Testis (tissue), 2 donors: ENCODE measurements at regions not wholly inside any gene's neighbourhood (a gene's known extent, or its start where the extent isn't known, plus 50 kb on each side); places are given as distances from the start of the nearest gene placed in this dataset.

Source experiments
- DNase-seq: peaks from one replicate; pipeline ENCODE4 v3.0.0-alpha.2; 2019
- H3K27ac ChIP-seq, 2 donors: fragments of 200-600 bp; sonication (generic); one replicate each; pipeline ENCODE4 v1.5.1; 2019
- H3K27me3 ChIP-seq: fragments of 200-600 bp; sonication (generic); one replicate; pipeline ENCODE4 v1.5.1; 2019
- H3K36me3 ChIP-seq: fragments of 200-600 bp; sonication (generic); one replicate; pipeline ENCODE4 v1.5.1; 2017; ENCODE audit warnings: low read depth; ENCODE audit errors: missing control alignments
- H3K4me1 ChIP-seq: fragments of 200-600 bp; sonication (generic); one replicate; pipeline ENCODE4 v1.5.1; 2019
- H3K4me3 ChIP-seq, 2 donors: fragments of 200-600 bp; sonication (generic); one replicate each; pipeline ENCODE4 v1.5.1; 2017 to 2019
- H3K9me3 ChIP-seq: fragments of 200-600 bp; sonication (generic); one replicate; pipeline ENCODE4 v1.5.1; 2017
- POLR2A ChIP-seq: fragments of 450-650 bp; IDR thresholded peaks from one replicate; pipeline ENCODE4 v1.6.1; 2017; ENCODE audit warnings: antibody characterized with exemption, mild to moderate bottlenecking, moderate library complexity
- WGBS, 2 donors: methylation state at CpG; one replicate each; pipeline ENCODE4 v1.1.5; 2018; 5-methylcytosine and 5-hydroxymethylcytosine counted together
- intact Hi-C: fragments of 100-400 bp; cut with DNase I; formaldehyde crosslinking; loops from one replicate; pipeline ENCODE4 v1.15.1; 2023; ENCODE audit warnings: low total_unique reads
- TF ChIP-seq, protein P1 (sequence below), 3 experiments: fragments of 450-650 bp in 2 of 3; fragments of 200-600 bp in 1 of 3; sonication (generic) in 1 of 3; IDR thresholded peaks; one replicate each; pipeline ENCODE4 v1.5.1; 2016 to 2019; ENCODE audit warnings: antibody characterized with exemption in 3 of 3, mild to moderate bottlenecking in 2 of 3, moderate library complexity in 1 of 3

DNA sequence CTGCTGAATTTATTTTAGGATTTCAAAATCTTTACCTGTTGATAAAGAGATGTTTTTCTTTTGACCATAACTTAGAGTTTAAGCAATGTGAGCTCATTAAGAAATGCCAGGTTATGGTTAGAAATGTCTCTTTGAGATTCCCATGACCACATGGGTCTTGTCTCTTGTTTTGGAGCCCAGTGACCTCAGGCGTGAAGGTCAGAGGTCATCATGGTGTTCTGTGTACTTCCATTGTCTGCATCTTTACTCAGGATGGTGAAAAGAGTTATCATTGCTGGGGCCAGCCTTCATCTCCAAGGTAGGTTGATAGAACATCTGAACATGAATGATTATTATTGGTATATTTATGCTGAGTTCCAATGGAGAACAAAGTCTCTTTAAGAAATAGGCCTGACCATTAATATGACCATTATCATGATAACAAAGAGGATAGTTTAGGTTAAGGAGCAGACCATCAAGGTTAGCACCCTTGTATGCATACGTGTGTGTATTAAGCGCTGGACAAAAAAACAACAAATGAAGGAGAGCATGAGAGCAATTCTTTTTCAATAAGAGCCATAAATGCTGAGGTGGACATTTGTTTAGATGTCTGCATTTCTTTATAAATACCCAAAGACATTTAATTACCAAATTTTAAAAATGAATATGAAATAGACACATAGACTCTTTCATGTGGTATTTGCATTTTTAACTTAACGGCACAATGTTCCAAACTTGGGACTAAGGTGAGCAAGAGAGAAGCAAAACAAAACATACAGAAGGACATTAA, 120.6 kb upstream of the PAQR3 start:
- DNase-seq = no peak
- H3K4me3 ChIP-seq = no peak overlapping the region
- intact Hi-C loops = no loop called here
- no peak for TF ChIP-seq POLR2A
- TF ChIP-seq, protein P1, sequence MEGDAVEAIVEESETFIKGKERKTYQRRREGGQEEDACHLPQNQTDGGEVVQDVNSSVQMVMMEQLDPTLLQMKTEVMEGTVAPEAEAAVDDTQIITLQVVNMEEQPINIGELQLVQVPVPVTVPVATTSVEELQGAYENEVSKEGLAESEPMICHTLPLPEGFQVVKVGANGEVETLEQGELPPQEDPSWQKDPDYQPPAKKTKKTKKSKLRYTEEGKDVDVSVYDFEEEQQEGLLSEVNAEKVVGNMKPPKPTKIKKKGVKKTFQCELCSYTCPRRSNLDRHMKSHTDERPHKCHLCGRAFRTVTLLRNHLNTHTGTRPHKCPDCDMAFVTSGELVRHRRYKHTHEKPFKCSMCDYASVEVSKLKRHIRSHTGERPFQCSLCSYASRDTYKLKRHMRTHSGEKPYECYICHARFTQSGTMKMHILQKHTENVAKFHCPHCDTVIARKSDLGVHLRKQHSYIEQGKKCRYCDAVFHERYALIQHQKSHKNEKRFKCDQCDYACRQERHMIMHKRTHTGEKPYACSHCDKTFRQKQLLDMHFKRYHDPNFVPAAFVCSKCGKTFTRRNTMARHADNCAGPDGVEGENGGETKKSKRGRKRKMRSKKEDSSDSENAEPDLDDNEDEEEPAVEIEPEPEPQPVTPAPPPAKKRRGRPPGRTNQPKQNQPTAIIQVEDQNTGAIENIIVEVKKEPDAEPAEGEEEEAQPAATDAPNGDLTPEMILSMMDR (IDR thresholded peaks at IDR 0.05) = no peak
- H3K36me3 ChIP-seq = no peaks in the 10 kb centered on the region
- peaks cover 3% of the 10 kb centered on the region for H3K4me1 ChIP-seq
- 91 to 97% methylated on average over 4 of the region's 4 CpGs for WGBS, 2 donors
- no peak overlapping the region for H3K27ac ChIP-seq
- no peaks in the 10 kb centered on the region for H3K27me3 ChIP-seq
- H3K9me3 ChIP-seq = no peaks in the 10 kb centered on the region

DNA sequence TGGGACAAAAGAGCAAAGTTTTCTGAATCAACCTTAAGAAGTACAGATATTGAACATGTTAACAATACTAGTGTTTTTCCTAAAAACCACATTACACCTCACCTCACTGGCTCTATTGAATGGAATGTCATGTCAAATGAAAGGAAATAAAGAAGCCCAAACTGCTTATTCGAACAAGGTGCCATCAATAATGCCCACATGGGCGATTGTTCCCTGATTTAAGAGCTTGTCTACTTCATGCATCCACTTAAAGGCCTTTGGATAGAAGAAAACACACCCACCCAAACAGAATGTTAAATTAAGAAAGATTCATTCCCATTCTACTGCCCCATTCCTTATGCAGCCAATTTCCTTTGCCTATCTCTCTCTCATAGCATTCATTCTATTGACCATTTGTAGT, 118.5 kb upstream of the PAQR3 start:
- no peaks in the 10 kb centered on the region for H3K27me3 ChIP-seq
- no peak for DNase-seq
- H3K4me3 ChIP-seq = no peak overlapping the region
- no peak overlapping the region for H3K27ac ChIP-seq
- H3K9me3 ChIP-seq = no peaks in the 10 kb centered on the region
- H3K4me1 ChIP-seq = no peaks in the 10 kb centered on the region
- no peak for TF ChIP-seq POLR2A
- TF ChIP-seq, protein P1 (IDR thresholded peaks at IDR 0.05) = no peak
- WGBS, 2 donors = 89 to 98% methylated on average over 2 of the region's 2 CpGs
- intact Hi-C loops = no loop called here
- no peaks in the 10 kb centered on the region for H3K36me3 ChIP-seq

DNA sequence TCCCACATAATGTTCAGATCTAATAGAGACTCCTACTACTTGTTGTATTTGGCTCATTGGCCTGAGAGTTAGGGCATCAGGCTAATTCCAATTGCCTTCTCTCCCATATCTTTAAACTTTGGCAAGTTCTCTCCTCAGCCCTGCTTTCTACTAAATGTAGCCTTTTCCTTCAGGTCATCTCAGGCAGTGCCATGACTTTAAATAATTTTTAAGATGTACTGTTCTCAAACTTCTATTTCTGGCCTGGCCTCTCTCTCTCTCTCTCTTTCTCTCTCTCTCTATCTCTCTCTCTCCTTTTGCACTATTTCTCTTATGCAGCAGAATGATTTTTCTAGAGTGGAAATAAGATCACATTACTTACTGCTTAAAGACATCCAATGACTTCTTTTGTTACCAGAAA, 114.5 kb upstream of the PAQR3 start:
- TF ChIP-seq, protein P1 (IDR thresholded peaks at IDR 0.05) = no peak
- no peak for TF ChIP-seq POLR2A
- H3K36me3 ChIP-seq = no peaks in the 10 kb centered on the region
- intact Hi-C loops = no loop called here

DNA sequence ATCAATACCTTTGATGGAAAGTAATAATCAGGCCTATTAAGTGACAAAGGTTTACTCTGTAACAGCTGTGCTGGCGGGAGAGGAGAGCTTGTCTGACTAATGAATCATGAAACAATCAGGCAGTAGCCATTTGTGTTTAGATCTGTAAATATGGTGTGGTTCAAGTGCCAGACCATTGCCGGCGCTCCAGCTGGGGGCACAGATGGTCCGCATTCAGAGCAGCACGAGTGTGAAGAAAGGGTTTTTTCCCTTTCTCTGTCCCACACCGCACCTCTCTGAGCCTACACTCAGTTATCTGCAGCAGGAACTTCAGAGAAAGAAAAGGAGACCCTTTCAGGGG, 111.3 kb upstream of the PAQR3 start:
- Histone ChIP-seq H3K4me3 (no peak overlapping the region), H3K4me1 (no peaks in the 10 kb centered on the region), H3K27ac (no peak overlapping the region), H3K27me3 (no peaks in the 10 kb centered on the region), H3K9me3 (no peaks in the 10 kb centered on the region), H3K36me3 (no peaks in the 10 kb centered on the region)
- intact Hi-C loops = no loop called here
- TF ChIP-seq, protein P1 (IDR thresholded peaks at IDR 0.05) = no peak
- no peak for TF ChIP-seq POLR2A
- WGBS, 2 donors = 64 to 66% methylated on average over 6 of the region's 6 CpGs
- no peak for DNase-seq

More for the DNA sequence above, 114.5 kb upstream of the PAQR3 start:
- H3K27me3 ChIP-seq = no peaks in the 10 kb centered on the region
- no peak overlapping the region for H3K4me3 ChIP-seq
- no peaks in the 10 kb centered on the region for H3K4me1 ChIP-seq
- no peak for DNase-seq
- H3K27ac ChIP-seq = no peak overlapping the region
- no peaks in the 10 kb centered on the region for H3K9me3 ChIP-seq
